Endothelial cell of umbilical vein (primary cell): ENCODE measurements at regions not wholly inside any gene's neighbourhood (a gene's known extent, or its start where the extent isn't known, plus 50 kb on each side); places are given as distances from the start of the nearest gene placed in this dataset.

Experiments
- BruUV-seq: library from RNA; stranded (reverse); fragments of 400-500 nt; replicated peaks from 2 replicates; lab custom pipeline; 2021; lab: Mats Ljungman, UMichigan
- CTCF ChIA-PET: fragments of 300-600, 350-600 bp; sonication (Branson Sonifier 250); formaldehyde crosslinking; loops from one replicate; lab custom pipeline; 2021; ENCODE audit warnings: antibody characterized with exemption, inconsistent platforms; lab: Charles Lee
- POLR2A ChIA-PET: fragments of 300-600, 350-600 bp; sonication (Branson Sonifier 250); formaldehyde crosslinking; loops from one replicate; lab custom pipeline; 2021; ENCODE audit warnings: antibody characterized with exemption, inconsistent platforms; lab: Charles Lee
- DNase-seq: peaks from one replicate; pipeline ENCODE4 v3.0.0-alpha.2; 2011; ENCODE audit warnings: low read depth, low spot score
- FAIRE-seq: peaks from 2 replicates; lab custom pipeline; 2011; peaks lifted over from hg19 to GRCh38; lab: Jason Lieb, UNC
- H2AFZ ChIP-seq: 2 replicates; pipeline ENCODE4 v1.6.0; 2012; ENCODE audit warnings: low read depth, low read length, control low read depth, inconsistent platforms
- H3K27ac ChIP-seq: 2 replicates; pipeline ENCODE4 v1.5.1; 2011; ENCODE audit warnings: low read depth, mild to moderate bottlenecking, control low read depth, low read length, moderate library complexity; ENCODE audit not compliant: insufficient read depth
- H3K27me3 ChIP-seq, 2 experiments: 2 replicates each; pipeline versions ENCODE4 v1.6.0 to v1.6.1; 2011; ENCODE audit warnings: low read length in 2 of 2, mixed read lengths in 1 of 2; ENCODE audit not compliant: control insufficient read depth in 2 of 2, insufficient read depth in 2 of 2
- H3K36me3 ChIP-seq, 2 experiments: 2 replicates in 1 of 2; 3 replicates in 1 of 2; pipeline ENCODE4 v1.5.1; 2011; ENCODE audit warnings: low read length in 2 of 2, mild to moderate bottlenecking in 1 of 2, moderate library complexity in 1 of 2; ENCODE audit not compliant: control insufficient read depth in 2 of 2, insufficient read depth in 2 of 2; ENCODE audit errors: extremely low read depth in 1 of 2
- H3K4me1 ChIP-seq: 3 replicates; pipeline ENCODE4 v1.5.1; 2011; ENCODE audit warnings: mild to moderate bottlenecking, low read length; ENCODE audit not compliant: control insufficient read depth, insufficient read depth; ENCODE audit errors: extremely low read depth
- H3K4me2 ChIP-seq: 2 replicates; pipeline ENCODE4 v1.6.1; 2011; ENCODE audit warnings: low read length, control low read depth, mixed read lengths; ENCODE audit not compliant: insufficient read depth
- H3K4me3 ChIP-seq, 3 experiments: fragments of 200-600 bp in 1 of 3; sonication (generic), shearing (Covaris generic) in 1 of 3; replicated peaks in 1 of 3; 2 replicates each; pipeline ENCODE4 v1.5.1; 2011 to 2016; ENCODE audit warnings: control low read depth in 3 of 3, low read length in 3 of 3, mild to moderate bottlenecking in 2 of 3, inconsistent platforms in 1 of 3, low read depth in 1 of 3, moderate library complexity in 1 of 3; ENCODE audit not compliant: insufficient read depth in 1 of 3
- H3K79me2 ChIP-seq: 2 replicates; pipeline ENCODE4 v1.6.0; 2012; ENCODE audit warnings: low read length, inconsistent platforms; ENCODE audit not compliant: control insufficient read depth, insufficient read depth
- H3K9ac ChIP-seq: replicated peaks from 2 replicates; pipeline ENCODE3; 2011; ENCODE audit warnings: low read length, control low read depth; ENCODE audit not compliant: insufficient read depth; ENCODE audit errors: extremely low read depth
- H3K9me1 ChIP-seq: replicated peaks from 3 replicates; pipeline ENCODE4 v1.6.0; 2011; ENCODE audit warnings: mild to moderate bottlenecking, low read length; ENCODE audit not compliant: control insufficient read depth, insufficient read depth; ENCODE audit errors: extremely low read depth
- H3K9me3 ChIP-seq: replicated peaks from 2 replicates; pipeline ENCODE4 v1.5.1; 2012; ENCODE audit warnings: low read length, inconsistent platforms; ENCODE audit not compliant: control insufficient read depth, insufficient read depth
- H4K20me1 ChIP-seq: replicated peaks from 2 replicates; pipeline ENCODE3; 2011; ENCODE audit warnings: mild to moderate bottlenecking, low read length; ENCODE audit not compliant: control insufficient read depth, insufficient read depth; ENCODE audit errors: extremely low read depth
- CTCF ChIP-seq, 2 donors: IDR thresholded peaks; 1 replicate in 1 of 2; 2 replicates in 1 of 2; pipeline ENCODE4 v1.5.1; 2011; ENCODE audit warnings: low read length in 2 of 2, mild to moderate bottlenecking in 2 of 2, moderate library complexity in 2 of 2, control low read depth in 1 of 2, inconsistent platforms in 1 of 2, low read depth in 1 of 2; ENCODE audit not compliant: insufficient read depth in 1 of 2; ENCODE audit errors: extremely low read depth in 1 of 2
- EZH2 ChIP-seq: IDR thresholded peaks from 2 replicates; pipeline ENCODE4 v1.6.1; 2012; ENCODE audit warnings: borderline replicate concordance, low read depth, mild to moderate bottlenecking, moderate library complexity, low read length, inconsistent platforms; ENCODE audit not compliant: severe bottlenecking
- FOS ChIP-seq: IDR thresholded peaks from 2 replicates; pipeline ENCODE4 v1.6.1; 2011; ENCODE audit warnings: mild to moderate bottlenecking, low read length, moderate library complexity, borderline replicate concordance; ENCODE audit not compliant: insufficient read depth
- GATA2 ChIP-seq: IDR thresholded peaks from 2 replicates; pipeline ENCODE4 v1.7.0; 2011; ENCODE audit warnings: low read depth, mild to moderate bottlenecking, moderate library complexity, mixed read lengths, low read length; ENCODE audit not compliant: insufficient read length, insufficient read depth
- JUN ChIP-seq: IDR thresholded peaks from 2 replicates; pipeline ENCODE4 v1.6.1; 2011; ENCODE audit warnings: borderline replicate concordance, low read depth; ENCODE audit not compliant: insufficient read length, insufficient read depth
- MAX ChIP-seq: IDR thresholded peaks from 2 replicates; pipeline ENCODE4 v1.6.1; 2011; ENCODE audit not compliant: insufficient read depth, insufficient read length
- MYC ChIP-seq: IDR thresholded peaks from one replicate; pipeline ENCODE4 v1.6.1; 2011; ENCODE audit warnings: mild to moderate bottlenecking, low read depth, low read length
- POLR2A ChIP-seq: IDR thresholded peaks from 2 replicates; pipeline ENCODE4 v1.6.1; 2012; ENCODE audit warnings: low read depth, mild to moderate bottlenecking, control low read depth, low read length
- POLR2AphosphoS5 ChIP-seq: IDR thresholded peaks from 2 replicates; pipeline ENCODE4 v1.6.1; 2012; ENCODE audit warnings: low read depth, mild to moderate bottlenecking, control low read depth, low read length, moderate library complexity; ENCODE audit not compliant: insufficient read depth
- dilution Hi-C: fragments of 300-500 bp; cut with MboI; formaldehyde crosslinking; loops from one replicate; pipeline ENCODE4 v1.15.0; 2019; ENCODE audit warnings: low sequenced_read_pairs; ENCODE audit not compliant: extremely low pct_ligation_motif_present
- intact Hi-C: fragments of 100-400 bp; cut with micrococcal nuclease; formaldehyde crosslinking; loops from one replicate; pipeline ENCODE4 v1.10.0; 2022

GRCh38 chr10:88200312-88201032 is 337.0 kb downstream of the PTEN start:
- ChIA-PET CTCF (no interaction called here), POLR2A (no interaction called here)
- intact Hi-C loops (no loop called here), dilution Hi-C loops (no loop called here)
- no peaks in the 10 kb centered on the region for H3K9me1 ChIP-seq
- H2AFZ ChIP-seq: no peak overlapping the region
- no TSS peak for BruUV-seq
- H3K27me3 ChIP-seq: no peaks in the 10 kb centered on the region
- no peaks in the 10 kb centered on the region for H3K79me2 ChIP-seq
- H3K36me3 ChIP-seq: no peaks in the 10 kb centered on the region
- H3K4me2 ChIP-seq: no peak overlapping the region
- no peak overlapping the region for H3K9ac ChIP-seq
- H4K20me1 ChIP-seq: no peaks in the 10 kb centered on the region
- no peaks in the 10 kb centered on the region for H3K4me1 ChIP-seq
- H3K9me3 ChIP-seq: no peaks in the 10 kb centered on the region
- TF ChIP-seq EZH2 (no peak), JUN (no peak), CTCF (IDR thresholded peaks at IDR 0.05; ENCODE audit: extremely low read depth in 1 of 2, insufficient read depth in 1 of 2, low read depth in 1 of 2, low read length in 2 of 2) (no peak), POLR2AphosphoS5 (no peak), MAX (no peak), MYC (no peak), POLR2A (no peak), GATA2 (no peak), FOS (no peak)
- DNase-seq (no peak), FAIRE-seq (no peak)
- no peak overlapping the region for H3K4me3 ChIP-seq
- H3K27ac ChIP-seq: no peak overlapping the region
